ENCODE measurements at regions not wholly inside any gene's neighbourhood (a gene's known extent, or its start where the extent isn't known, plus 50 kb on each side); places are given as distances from the start of the nearest gene placed in this dataset.
A peak's percentile ranks its signal among the peaks of the same experiment; 100 is the strongest.

- H3K36me3 ChIP-seq (ENCODE audit: control insufficient read depth in 4 of 4, insufficient read depth in 3 of 4, low read depth in 1 of 4, low read length in 3 of 4) = no peaks in the 10 kb centered on the region
- TF ChIP-seq NR2F2 (IDR thresholded peaks at IDR 0.05) = no peak
- no peak for TF ChIP-seq FOXA2 (IDR thresholded peaks at IDR 0.05)
- TF ChIP-seq MAX (IDR thresholded peaks at IDR 0.05) = no peak
- no peak for TF ChIP-seq ZBTB33 (IDR thresholded peaks at IDR 0.05)
- no peaks in the 10 kb centered on the region for H3K9me3 ChIP-seq (ENCODE audit: control insufficient read depth in 4 of 4, low read length in 3 of 4)
- H3K4me1 ChIP-seq (ENCODE audit: control insufficient read depth in 4 of 4, insufficient read depth in 4 of 4, low read length in 3 of 4) = no peaks in the 10 kb centered on the region
- no peak overlapping the region for H3K9ac ChIP-seq (ENCODE audit: low read depth in 1 of 2, low read length in 2 of 2)
- no peak overlapping the region for H3K27ac ChIP-seq (ENCODE audit: low read depth in 1 of 2, low read length in 2 of 2)
- peaks cover 0 to 3% (median 0%) of the 10 kb centered on the region in 4 donors for H3K27me3 ChIP-seq (ENCODE audit: control insufficient read depth in 4 of 4, insufficient read depth in 4 of 4, low read length in 3 of 4)
- WGBS = 79% methylated on average over 2 of the region's 2 CpGs
- no peak overlapping the region for H3K4me3 ChIP-seq (ENCODE audit: low read depth in 1 of 3, low read length in 3 of 3)
- no peak for DNase-seq (ENCODE audit: low spot score)
Observed at GRCh38 chr3:106593381-106593780, 724.6 kb upstream of the CBLB start.

GRCh38 chr3:106609666-106610301 is 741.0 kb upstream of the CBLB start:
- no peak overlapping the region for H3K4me3 ChIP-seq (ENCODE audit: low read depth in 1 of 3, low read length in 3 of 3)
- peak; percentile 43 for DNase-seq (ENCODE audit: low spot score)
- H3K27me3 ChIP-seq (ENCODE audit: control insufficient read depth in 4 of 4, insufficient read depth in 4 of 4, low read length in 3 of 4) = no peaks in the 10 kb centered on the region
- no peaks in the 10 kb centered on the region for H3K36me3 ChIP-seq (ENCODE audit: control insufficient read depth in 4 of 4, insufficient read depth in 3 of 4, low read depth in 1 of 4, low read length in 3 of 4)
- H3K27ac ChIP-seq (ENCODE audit: low read depth in 1 of 2, low read length in 2 of 2) = no peak overlapping the region
- WGBS = 18% methylated on average over 2 of the region's 2 CpGs
- no peak for TF ChIP-seq GABPA (IDR thresholded peaks at IDR 0.05 in 1 of 2, conservative IDR thresholded peaks at IDR 0.05 in 1 of 2)
- peak; percentile 91 to 94 for TF ChIP-seq RAD21 (IDR thresholded peaks at IDR 0.05)
- TF ChIP-seq RXRA (IDR thresholded peaks at IDR 0.05) = no peak
- TF ChIP-seq, protein P1, sequence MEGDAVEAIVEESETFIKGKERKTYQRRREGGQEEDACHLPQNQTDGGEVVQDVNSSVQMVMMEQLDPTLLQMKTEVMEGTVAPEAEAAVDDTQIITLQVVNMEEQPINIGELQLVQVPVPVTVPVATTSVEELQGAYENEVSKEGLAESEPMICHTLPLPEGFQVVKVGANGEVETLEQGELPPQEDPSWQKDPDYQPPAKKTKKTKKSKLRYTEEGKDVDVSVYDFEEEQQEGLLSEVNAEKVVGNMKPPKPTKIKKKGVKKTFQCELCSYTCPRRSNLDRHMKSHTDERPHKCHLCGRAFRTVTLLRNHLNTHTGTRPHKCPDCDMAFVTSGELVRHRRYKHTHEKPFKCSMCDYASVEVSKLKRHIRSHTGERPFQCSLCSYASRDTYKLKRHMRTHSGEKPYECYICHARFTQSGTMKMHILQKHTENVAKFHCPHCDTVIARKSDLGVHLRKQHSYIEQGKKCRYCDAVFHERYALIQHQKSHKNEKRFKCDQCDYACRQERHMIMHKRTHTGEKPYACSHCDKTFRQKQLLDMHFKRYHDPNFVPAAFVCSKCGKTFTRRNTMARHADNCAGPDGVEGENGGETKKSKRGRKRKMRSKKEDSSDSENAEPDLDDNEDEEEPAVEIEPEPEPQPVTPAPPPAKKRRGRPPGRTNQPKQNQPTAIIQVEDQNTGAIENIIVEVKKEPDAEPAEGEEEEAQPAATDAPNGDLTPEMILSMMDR (IDR thresholded peaks at IDR 0.05; ENCODE audit: low read depth, low read length, missing input control) = peak; percentile 74
- H3K4me1 ChIP-seq (ENCODE audit: control insufficient read depth in 4 of 4, insufficient read depth in 4 of 4, low read length in 3 of 4) = no peaks in the 10 kb centered on the region
- H3K9ac ChIP-seq (ENCODE audit: low read depth in 1 of 2, low read length in 2 of 2) = no peak overlapping the region
- no peaks in the 10 kb centered on the region for H3K9me3 ChIP-seq (ENCODE audit: control insufficient read depth in 4 of 4, low read length in 3 of 4)

GRCh38 chr3:106610362-106610959 is 741.6 kb upstream of the CBLB start:
- no peaks in the 10 kb centered on the region for H3K4me1 ChIP-seq (ENCODE audit: control insufficient read depth in 4 of 4, insufficient read depth in 4 of 4, low read length in 3 of 4)
- 67% methylated on average over 2 of the region's 2 CpGs for WGBS
- no peaks in the 10 kb centered on the region for H3K36me3 ChIP-seq (ENCODE audit: control insufficient read depth in 4 of 4, insufficient read depth in 3 of 4, low read depth in 1 of 4, low read length in 3 of 4)
- H3K9ac ChIP-seq (ENCODE audit: low read depth in 1 of 2, low read length in 2 of 2) = no peak overlapping the region
- DNase-seq (ENCODE audit: low spot score) = no peak
- no peaks in the 10 kb centered on the region for H3K9me3 ChIP-seq (ENCODE audit: control insufficient read depth in 4 of 4, low read length in 3 of 4)
- no peak overlapping the region for H3K27ac ChIP-seq (ENCODE audit: low read depth in 1 of 2, low read length in 2 of 2)
- H3K27me3 ChIP-seq (ENCODE audit: control insufficient read depth in 4 of 4, insufficient read depth in 4 of 4, low read length in 3 of 4) = peaks cover 0 to under 1% (median 0%) of the 10 kb centered on the region in 4 donors
- H3K4me3 ChIP-seq (ENCODE audit: low read depth in 1 of 3, low read length in 3 of 3) = no peak overlapping the region
- TF ChIP-seq NR2F2 (IDR thresholded peaks at IDR 0.05) (no peak), REST (IDR thresholded peaks at IDR 0.05) (no peak), ZBTB33 (IDR thresholded peaks at IDR 0.05) (no peak), GABPA (IDR thresholded peaks at IDR 0.05 in 1 of 2, conservative IDR thresholded peaks at IDR 0.05 in 1 of 2) (no peak), MAX (IDR thresholded peaks at IDR 0.05) (no peak), RXRA (IDR thresholded peaks at IDR 0.05) (no peak), TAF1 (conservative IDR thresholded peaks at IDR 0.05) (no peak), FOXA2 (IDR thresholded peaks at IDR 0.05) (no peak), RAD21 (IDR thresholded peaks at IDR 0.05) (no peak)
- TF ChIP-seq, protein P1 (IDR thresholded peaks at IDR 0.05; ENCODE audit: low read depth, low read length, missing input control) = no peak

Data from liver (tissue), 8 donors.